ENCODE measurements at regions not wholly inside any gene's neighbourhood (a gene's known extent, or its start where the extent isn't known, plus 50 kb on each side); places are given as distances from the start of the nearest gene placed in this dataset.

GRCh38 chr5:1942630-1943029 lies 59.9 kb upstream of the IRX4 start:
- Histone ChIP-seq H3K4me1 (replicated peaks in 1 of 4; ENCODE audit: control insufficient read depth in 3 of 4, insufficient read depth in 4 of 4, low read length in 3 of 4) (no peaks in the 10 kb centered on the region), H4K5ac (ENCODE audit: insufficient read length, low read depth, low read length) (no peak overlapping the region), H3K36me3 (ENCODE audit: control insufficient read depth in 2 of 4, insufficient read depth in 4 of 4, low read length in 3 of 4) (no peaks in the 10 kb centered on the region), H2BK5ac (ENCODE audit: low read depth, low read length) (no peak overlapping the region), H2BK120ac (replicated peaks; ENCODE audit: low read depth, low read length) (no peak overlapping the region), H4K20me1 (replicated peaks in 1 of 2; ENCODE audit: control insufficient read depth in 1 of 2, insufficient read depth in 2 of 2, low read length in 2 of 2) (no peaks in the 10 kb centered on the region), H3K4me3 (ENCODE audit: extremely low read depth in 1 of 4, insufficient read depth in 2 of 4, low read depth in 3 of 4, low read length in 4 of 4) (no peak overlapping the region), H3K79me1 (ENCODE audit: low read depth, low read length) (no peaks in the 10 kb centered on the region; the same call in 1 of the 2 replicates), H2BK15ac (ENCODE audit: low read length) (no peak overlapping the region), H4K8ac (ENCODE audit: extremely low read depth, insufficient read depth, low read length) (no peak overlapping the region), H3K14ac (ENCODE audit: insufficient read length) (no peak overlapping the region), H3K23me2 (ENCODE audit: low read depth, low read length) (no peaks in the 10 kb centered on the region), H2BK20ac (ENCODE audit: low read length) (no peak overlapping the region), H2AK5ac (ENCODE audit: low read depth, low read length) (no peak overlapping the region), H2AFZ (ENCODE audit: low read length) (no peak overlapping the region), H3K79me2 (ENCODE audit: control insufficient read depth in 1 of 2, insufficient read depth in 2 of 2, low read length in 2 of 2) (no peaks in the 10 kb centered on the region), H3K56ac (replicated peaks; ENCODE audit: insufficient read length, low read depth, low read length) (no peak overlapping the region), H3K27me3 (replicated peaks in 1 of 4; ENCODE audit: control insufficient read depth in 3 of 4, extremely low read depth in 1 of 4, insufficient read depth in 3 of 4, low read length in 3 of 4) (no peaks in the 10 kb centered on the region; a peak in 2 of 7 replicates), H3K18ac (ENCODE audit: extremely low read depth, low read length) (no peak overlapping the region), H3K4me2 (ENCODE audit: insufficient read depth in 1 of 2, low read depth in 2 of 2, low read length in 2 of 2) (no peak overlapping the region), H3K9me3 (ENCODE audit: insufficient read depth in 2 of 2, low read depth in 1 of 2, low read length in 1 of 2) (no peaks in the 10 kb centered on the region), H3K23ac (ENCODE audit: insufficient read length) (no peak overlapping the region), H3K27ac (ENCODE audit: low read depth, low read length) (no peak overlapping the region), H3K4ac (replicated peaks; ENCODE audit: insufficient read length, low read depth, low read length) (no peak overlapping the region), H2BK12ac (ENCODE audit: low read depth, low read length) (no peak overlapping the region), H4K91ac (replicated peaks; ENCODE audit: insufficient read length, low read length) (no peak overlapping the region), H3K9ac (replicated peaks in 1 of 4; ENCODE audit: extremely low read depth in 1 of 4, low read depth in 3 of 4, low read length in 3 of 4) (no peak overlapping the region)
- DNase-seq (ENCODE audit: low read depth in 1 of 2, low spot score in 2 of 2) (no peak), FAIRE-seq (no peak)
- CTCF ChIA-PET (ENCODE audit: partially characterized antibody) = no interaction called here
- TF ChIP-seq ATF2 (IDR thresholded peaks at IDR 0.05; ENCODE audit: low read length) (no peak), TAF7 (optimal IDR thresholded peaks at IDR 0.05; ENCODE audit: borderline replicate concordance, low read depth, low read length) (no peak), TCF12 (IDR thresholded peaks at IDR 0.05; ENCODE audit: low read depth, low read length) (no peak)
- POLR2A ChIA-PET (ENCODE audit: partially characterized antibody) = interaction anchor here (1.7 kb wide), 1 partner anchor 10 kb away, joined by 4 read pairs; no protein-coding TSS in a partner anchor
- WGBS, 2 experiments (ENCODE audit: extremely low coverage in 1 of 2, insufficient coverage in 1 of 2, insufficient read length in 1 of 2, insufficient replicate concordance in 2 of 2, low coverage in 1 of 2, low lambda C conversion rate in 2 of 2, missing lambda C conversion rate in 1 of 2) = 91% methylated on average over 5 of the region's 5 CpGs; no CpG with 5 or more reads in 1 of the 2 experiments

All from H1 (cell line).